HEK293 (cell line): ENCODE measurements at regions not wholly inside any gene's neighbourhood (a gene's known extent, or its start where the extent isn't known, plus 50 kb on each side); places are given as distances from the start of the nearest gene placed in this dataset.
"Not testable (repeated sequence)": the region's sequence is repeated elsewhere in the genome, so short reads cannot be mapped to it uniquely, and the experiment has no call there.

Source experiments
- CTCF ChIA-PET: fragments of 350-600 bp; formaldehyde crosslinking; extraction: SDS; loops from one replicate; lab custom pipeline; 2021; ENCODE audit warnings: antibody characterized with exemption; lab: Yijun Ruan, JAX
- POLR2A ChIA-PET: fragments of 300-600 bp; formaldehyde crosslinking; extraction: SDS; loops from one replicate; lab custom pipeline; 2020; ENCODE audit warnings: antibody characterized with exemption, inconsistent platforms; lab: Yijun Ruan, JAX
- H3K27ac ChIP-seq: fragments of 200-500 bp; sonication (Bioruptor generic); 2 replicates; pipeline ENCODE4 v1.5.1; 2014; ENCODE audit warnings: low read depth, low read length, control low read depth, inconsistent platforms; ENCODE audit errors: extremely low read depth
- H3K36me3 ChIP-seq, 2 experiments: fragments of 200-500 bp in 1 of 2; sonication (Bioruptor generic) in 1 of 2; 1 replicate in 1 of 2; 2 replicates in 1 of 2; pipeline ENCODE4 v1.5.1; 2014 to 2017; ENCODE audit warnings: inconsistent platforms in 2 of 2, low read length in 2 of 2; ENCODE audit not compliant: control insufficient read depth in 2 of 2, insufficient read depth in 1 of 2
- H3K4me1 ChIP-seq: fragments of 200-500 bp; sonication (Bioruptor generic); 2 replicates; pipeline ENCODE4 v1.5.1; 2014; ENCODE audit warnings: mild to moderate bottlenecking, low read length, inconsistent platforms; ENCODE audit not compliant: control insufficient read depth, insufficient read depth
- H3K4me3 ChIP-seq: 2 replicates; pipeline ENCODE4 v1.5.1; 2011; ENCODE audit warnings: low read depth, mild to moderate bottlenecking, control low read depth, low read length, moderate library complexity
- H3K9me3 ChIP-seq: fragments of 200-500 bp; sonication (Bioruptor generic); 2 replicates; pipeline ENCODE4 v1.5.1; 2014; ENCODE audit warnings: low read depth, low read length, inconsistent platforms; ENCODE audit not compliant: control insufficient read depth, insufficient read depth
- SCRT1 ChIP-seq: fragments of 450-650 bp; formaldehyde crosslinking; IDR thresholded peaks from 2 replicates; pipeline ENCODE4 v1.5.1; 2016; ENCODE audit warnings: missing biosample characterization, missing genetic modification characterization, borderline replicate concordance
- SCRT2 ChIP-seq: fragments of 450-650 bp; formaldehyde crosslinking; IDR thresholded peaks from 2 replicates; pipeline ENCODE4 v1.5.1; 2016; ENCODE audit warnings: missing biosample characterization, missing genetic modification characterization
- ZNF157 ChIP-seq: fragments of 450-650 bp; formaldehyde crosslinking; IDR thresholded peaks from 2 replicates; pipeline ENCODE4 v1.5.1; 2016; ENCODE audit warnings: missing biosample characterization, missing genetic modification characterization
- ZNF558 ChIP-seq: fragments of 450-650 bp; formaldehyde crosslinking; IDR thresholded peaks from 2 replicates; pipeline ENCODE4 v1.5.1; 2016; ENCODE audit warnings: missing biosample characterization, missing genetic modification characterization

DNA sequence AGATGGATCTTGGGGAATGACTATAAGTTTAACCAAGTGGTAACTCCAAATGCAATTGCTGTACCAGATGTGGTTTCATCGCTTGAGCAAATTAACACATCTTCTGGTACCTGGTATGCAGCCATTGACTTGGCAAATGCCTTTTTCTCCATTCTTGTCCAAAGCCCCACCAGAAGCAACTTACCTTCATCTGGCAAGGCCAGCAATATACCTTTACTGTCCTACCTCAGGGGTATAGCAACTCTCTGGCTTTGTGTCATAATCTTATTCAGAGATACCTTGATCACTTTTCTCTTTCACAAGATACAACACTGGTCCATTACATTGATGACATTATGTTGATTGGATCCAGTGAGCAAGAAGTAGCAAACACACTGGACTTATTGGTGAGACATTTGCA, 53.2 kb upstream of the SH3RF1 start:
- TF ChIP-seq ZNF157 (tag by site-specific recombination) = peak; percentile 93
- POLR2A ChIA-PET, H3K27ac ChIP-seq, H3K9me3 ChIP-seq, H3K36me3 ChIP-seq, CTCF ChIA-PET, H3K4me3 ChIP-seq, H3K4me1 ChIP-seq: not testable (repeated sequence)

DNA sequence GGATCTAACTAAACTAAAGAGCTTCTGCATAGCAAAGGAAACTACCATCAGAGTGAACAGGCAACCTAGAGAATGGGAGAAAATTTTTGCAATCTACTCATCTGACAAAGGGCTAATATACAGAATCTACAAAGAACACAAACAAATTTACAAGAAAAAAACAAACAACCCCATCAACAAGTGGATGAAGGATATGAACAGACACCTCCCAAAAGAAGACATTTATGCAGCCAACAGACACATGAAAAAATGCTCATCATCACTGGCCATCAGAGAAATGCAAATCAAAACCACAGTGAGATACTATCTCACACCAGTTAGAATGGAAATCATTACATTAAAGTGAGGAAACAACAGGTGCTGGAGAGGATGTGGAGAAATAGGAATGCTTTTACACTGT, 52.1 kb upstream of the SH3RF1 start:
- H3K27ac ChIP-seq, CTCF ChIA-PET, POLR2A ChIA-PET, H3K9me3 ChIP-seq, H3K4me1 ChIP-seq, H3K4me3 ChIP-seq: not testable (repeated sequence)
- TF ChIP-seq ZNF558 (tag by site-specific recombination) = peak; percentile 84
- TF ChIP-seq SCRT2 (tag by site-specific recombination) = peak; percentile 75
- TF ChIP-seq SCRT1 = peak; percentile 37; the same call in 1 of the 2 replicates
- TF ChIP-seq, all 188 proteins: peak for 3; not testable (repeated sequence) for 185
- H3K36me3 ChIP-seq = not testable (repeated sequence)
